Thyroid gland (tissue), 4 donors: ENCODE measurements at regions not wholly inside any gene's neighbourhood (a gene's known extent, or its start where the extent isn't known, plus 50 kb on each side); places are given as distances from the start of the nearest gene placed in this dataset.

Experiments
- CTCF ChIP-seq, 6 experiments: fragments of 200-600 bp in 3 of 6; fragments of 450-650 bp in 3 of 6; sonication (generic) in 3 of 6; IDR thresholded peaks; one replicate each; pipeline ENCODE4 v1.5.1; 2016 to 2019; ENCODE audit warnings: antibody characterized with exemption in 6 of 6, mild to moderate bottlenecking in 2 of 6, inconsistent platforms in 1 of 6, moderate library complexity in 1 of 6
- POLR2A ChIP-seq, 2 donors: fragments of 450-650 bp; IDR thresholded peaks; one replicate each; pipeline ENCODE4 v1.6.1; 2017; ENCODE audit warnings: antibody characterized with exemption in 2 of 2, mild to moderate bottlenecking in 2 of 2, moderate library complexity in 1 of 2

GRCh38 chr9:26786564-26786963 is 106.0 kb downstream of the CAAP1 start:
- TF ChIP-seq CTCF (IDR thresholded peaks at IDR 0.05) (no peak), POLR2A (IDR thresholded peaks at IDR 0.05) (no peak)
